ENCODE measurements at regions not wholly inside any gene's neighbourhood (a gene's known extent, or its start where the extent isn't known, plus 50 kb on each side); places are given as distances from the start of the nearest gene placed in this dataset.

GRCh38 chr5:165277661-165278060 is 1772.2 kb downstream of the MAT2B start:
- no peaks in the 10 kb centered on the region for H3K27me3 ChIP-seq (replicated peaks; ENCODE audit: control insufficient read depth, insufficient read depth, low read length)
- no peak for TF ChIP-seq CTCF (IDR thresholded peaks at IDR 0.05; ENCODE audit: insufficient read depth, low read length, poor library complexity, severe bottlenecking)
- H3K36me3 ChIP-seq (ENCODE audit: control insufficient read depth, insufficient read depth, low read length), result no peaks in the 10 kb centered on the region
- DNase-seq (ENCODE audit: extremely low read depth, insufficient read length), result no peak
- H3K4me3 ChIP-seq (replicated peaks; ENCODE audit: low read depth, low read length), result no peak overlapping the region

GRCh38 chr5:165282491-165282890 is 1777.1 kb downstream of the MAT2B start:
- Histone ChIP-seq H3K36me3 (ENCODE audit: control insufficient read depth, insufficient read depth, low read length) (no peaks in the 10 kb centered on the region), H3K27me3 (replicated peaks; ENCODE audit: control insufficient read depth, insufficient read depth, low read length) (no peaks in the 10 kb centered on the region), H3K4me3 (replicated peaks; ENCODE audit: low read depth, low read length) (no peak overlapping the region)
- no peak for TF ChIP-seq CTCF (IDR thresholded peaks at IDR 0.05; ENCODE audit: insufficient read depth, low read length, poor library complexity, severe bottlenecking)
- no peak for DNase-seq (ENCODE audit: extremely low read depth, insufficient read length)

- DNase-seq (ENCODE audit: extremely low read depth, insufficient read length), result no peak
- H3K4me3 ChIP-seq (replicated peaks; ENCODE audit: low read depth, low read length), result no peak overlapping the region
- no peaks in the 10 kb centered on the region for H3K36me3 ChIP-seq (ENCODE audit: control insufficient read depth, insufficient read depth, low read length)
- no peaks in the 10 kb centered on the region for H3K27me3 ChIP-seq (replicated peaks; ENCODE audit: control insufficient read depth, insufficient read depth, low read length)
- no peak for TF ChIP-seq CTCF (IDR thresholded peaks at IDR 0.05; ENCODE audit: insufficient read depth, low read length, poor library complexity, severe bottlenecking)
Observed at GRCh38 chr5:165286692-165287091, 1781.3 kb downstream of the MAT2B start.

GRCh38 chr5:165290535-165290934 is 1785.1 kb downstream of the MAT2B start:
- Histone ChIP-seq H3K36me3 (ENCODE audit: control insufficient read depth, insufficient read depth, low read length) (no peaks in the 10 kb centered on the region), H3K4me3 (replicated peaks; ENCODE audit: low read depth, low read length) (no peak overlapping the region), H3K27me3 (replicated peaks; ENCODE audit: control insufficient read depth, insufficient read depth, low read length) (no peaks in the 10 kb centered on the region)
- no peak for DNase-seq (ENCODE audit: extremely low read depth, insufficient read length)
- TF ChIP-seq CTCF (IDR thresholded peaks at IDR 0.05; ENCODE audit: insufficient read depth, low read length, poor library complexity, severe bottlenecking), result no peak

GRCh38 chr5:165296401-165297130 is 1791.1 kb downstream of the MAT2B start:
- DNase-seq (ENCODE audit: extremely low read depth, insufficient read length), result no peak
- no peak overlapping the region for H3K4me3 ChIP-seq (replicated peaks; ENCODE audit: low read depth, low read length)
- TF ChIP-seq CTCF (IDR thresholded peaks at IDR 0.05; ENCODE audit: insufficient read depth, low read length, poor library complexity, severe bottlenecking), result no peak

More at GRCh38 chr5:165296401-165297130, 1791.1 kb downstream of the MAT2B start:
- Histone ChIP-seq H3K27me3 (replicated peaks; ENCODE audit: control insufficient read depth, insufficient read depth, low read length) (no peaks in the 10 kb centered on the region), H3K36me3 (ENCODE audit: control insufficient read depth, insufficient read depth, low read length) (no peaks in the 10 kb centered on the region)
